KG1 (cell line): ENCODE measurements at regions not wholly inside any gene's neighbourhood (a gene's known extent, or its start where the extent isn't known, plus 50 kb on each side); places are given as distances from the start of the nearest gene placed in this dataset.

Experiments used
- DNase-seq: peaks from one replicate; lab custom pipeline; 2025; lab: John Stamatoyannopoulos, UW

DNA sequence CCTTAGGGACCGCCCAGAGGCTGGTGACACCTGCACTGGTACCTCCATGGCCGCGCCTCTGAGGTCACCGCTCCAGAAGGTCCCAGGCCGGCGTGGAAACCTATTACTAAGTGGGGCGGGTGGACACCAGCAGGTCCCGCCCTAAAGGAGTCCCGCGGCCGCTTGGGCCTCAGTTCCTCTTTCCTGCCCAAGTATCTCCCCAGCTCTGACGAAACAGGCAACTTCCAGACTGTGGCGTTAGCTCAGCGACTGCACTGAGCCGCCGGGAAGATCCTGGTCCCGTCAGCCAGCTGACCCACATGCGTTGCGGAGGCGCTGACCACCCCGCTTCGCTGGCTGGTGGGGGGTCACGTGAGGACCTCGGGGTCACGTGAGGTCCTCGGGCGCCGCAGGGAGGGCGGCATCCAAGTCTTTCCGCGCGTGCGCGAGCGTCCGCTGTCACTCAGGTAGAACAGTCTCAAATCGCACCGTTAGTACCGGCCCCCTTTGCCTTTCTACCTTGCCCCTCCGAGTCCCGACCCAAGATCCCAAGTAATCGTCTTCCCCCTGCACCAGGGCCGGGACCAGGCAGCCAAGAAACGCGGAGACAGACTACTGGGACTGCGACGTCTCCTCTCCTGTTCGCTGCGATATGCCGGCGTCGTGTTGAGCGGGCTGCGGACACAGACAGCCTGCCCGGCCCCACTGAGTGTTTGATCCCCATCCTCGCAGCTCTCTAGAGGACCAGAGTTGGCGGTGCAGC lies 53.7 kb upstream of the KDM4C start:
- DNase-seq, result peak; percentile 76

DNA sequence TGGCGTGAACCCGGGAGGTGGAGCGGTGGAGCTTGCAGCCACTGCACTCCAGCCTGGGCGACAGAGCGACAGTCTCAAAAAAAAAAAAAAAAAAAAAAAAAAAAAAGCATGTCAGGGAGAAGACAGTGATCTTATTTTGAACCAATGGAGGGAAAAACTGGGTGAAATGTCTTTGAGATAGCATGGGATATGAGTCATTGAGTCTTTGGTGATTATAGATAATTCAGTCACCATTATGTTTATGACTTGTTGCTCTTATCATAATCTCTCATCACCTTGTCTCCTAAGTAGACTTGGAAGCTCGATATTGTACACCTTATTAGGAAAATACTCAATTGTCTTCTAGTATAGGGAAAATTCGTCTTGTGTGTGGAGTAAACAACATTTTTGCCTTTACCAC lies 55.1 kb upstream of the KDM4C start:
- DNase-seq, result no peak

DNA sequence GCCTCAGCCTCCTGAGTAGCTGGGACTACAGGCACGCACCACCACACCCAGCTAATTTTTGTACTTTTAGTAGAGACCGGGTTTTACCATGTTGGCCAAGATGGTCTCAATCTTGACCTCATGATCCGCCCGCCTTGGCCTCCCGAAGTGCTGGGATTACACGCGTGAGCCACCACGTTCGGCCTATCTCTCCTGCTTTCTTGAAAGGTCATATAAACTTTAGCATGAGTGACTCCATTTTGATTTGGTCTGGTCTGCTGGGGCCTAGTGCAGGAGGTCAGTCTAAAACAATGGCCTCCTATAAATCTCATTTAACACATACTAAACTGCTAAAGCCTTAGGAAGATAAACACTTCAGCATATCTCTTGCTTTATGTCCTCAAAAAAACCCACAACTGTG lies 50.6 kb upstream of the GLDC start:
- no peak for DNase-seq

DNA sequence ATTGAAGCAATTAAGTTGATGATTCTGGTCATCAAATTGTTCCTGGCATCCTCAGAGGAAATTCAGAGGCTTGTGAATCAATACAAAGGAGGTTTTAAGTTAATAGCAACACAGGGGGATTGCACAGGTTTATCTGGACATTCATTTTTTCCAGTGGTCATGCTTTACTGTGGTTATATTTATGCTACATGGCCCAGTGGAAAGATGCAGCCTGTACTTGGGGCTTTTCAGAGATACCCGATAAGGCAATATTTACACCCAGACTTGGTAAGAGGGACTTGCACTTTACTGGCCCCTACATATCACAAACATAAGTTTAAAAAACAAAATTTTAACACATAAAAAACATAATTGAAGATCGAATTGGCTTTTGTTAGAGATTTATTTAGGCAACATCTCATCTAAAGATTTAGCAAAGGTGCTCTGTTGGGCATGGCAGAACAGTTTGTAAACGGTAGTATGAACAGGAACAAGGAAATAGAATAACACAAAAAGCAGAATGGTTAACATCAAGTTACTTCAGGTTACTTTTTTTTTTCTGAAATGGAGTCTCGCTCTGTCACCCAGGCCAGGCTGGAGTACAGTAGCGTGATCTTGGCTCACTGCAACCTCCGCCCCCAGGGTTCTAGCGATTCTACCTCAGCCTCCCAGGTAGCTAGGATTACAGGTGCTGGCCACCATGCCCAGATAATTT lies 49.7 kb upstream of the GLDC start:
- DNase-seq, result no peak
